Hematopoietic multipotent progenitor cell treated with erythropoietin and hydrocortisone succinate and interleukin-3 and kit ligand, for 17 days (in vitro differentiated cells): ENCODE measurements at regions not wholly inside any gene's neighbourhood (a gene's known extent, or its start where the extent isn't known, plus 50 kb on each side); places are given as distances from the start of the nearest gene placed in this dataset.

Experiments
- DNase-seq: peaks from one replicate; pipeline ENCODE4 v3.0.0-alpha.2; 2015; ENCODE audit warnings: low spot score

DNA sequence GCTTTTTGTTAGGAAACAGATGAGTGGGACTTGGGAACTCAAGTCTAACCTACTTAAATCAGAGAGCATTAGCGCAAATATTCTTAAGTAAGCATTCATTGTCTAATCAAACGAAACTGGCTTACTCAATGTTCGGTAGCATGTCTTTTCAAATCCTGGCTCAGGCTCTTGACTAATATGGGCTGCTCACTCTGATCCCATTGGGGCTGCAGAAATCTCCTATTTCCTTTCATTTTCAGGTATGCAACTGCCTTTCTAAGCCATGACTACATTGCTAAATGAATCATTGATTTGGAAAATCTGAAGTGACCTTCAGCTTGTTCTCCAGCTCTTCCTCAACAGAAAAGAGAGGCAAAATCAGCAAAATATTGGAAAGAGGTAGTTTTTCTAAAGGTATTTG is 2084.4 kb upstream of the PIK3C3 start:
- no peak for DNase-seq

GRCh38 chr18:39863916-39864315 is 2091.1 kb upstream of the PIK3C3 start:
- no peak for DNase-seq

- DNase-seq = no peak
These were observed 2092.7 kb upstream of the PIK3C3 start for GRCh38 chr18:39862341-39862740.

GRCh38 chr18:39854291-39854690 is 2100.7 kb upstream of the PIK3C3 start:
- no peak for DNase-seq

DNA sequence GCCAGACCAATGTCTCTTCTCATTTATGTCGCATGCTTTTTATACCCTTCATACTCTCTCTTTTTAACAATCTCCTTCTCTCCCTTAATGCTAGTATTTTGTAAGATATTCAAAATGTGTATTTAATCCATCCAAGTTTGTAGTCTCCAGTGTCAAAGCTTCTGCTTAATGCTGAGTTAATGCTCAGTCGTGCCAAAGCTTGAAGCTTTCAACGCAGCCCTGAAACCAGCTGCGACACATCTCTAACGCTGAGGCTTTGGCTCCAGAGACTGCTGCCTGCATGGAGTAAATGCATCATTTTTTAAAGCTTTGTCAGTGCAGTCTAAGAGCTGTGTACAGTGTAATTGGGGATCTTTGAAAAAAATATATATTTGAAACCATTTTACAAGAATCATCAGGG is 2108.8 kb upstream of the PIK3C3 start:
- no peak for DNase-seq

DNA sequence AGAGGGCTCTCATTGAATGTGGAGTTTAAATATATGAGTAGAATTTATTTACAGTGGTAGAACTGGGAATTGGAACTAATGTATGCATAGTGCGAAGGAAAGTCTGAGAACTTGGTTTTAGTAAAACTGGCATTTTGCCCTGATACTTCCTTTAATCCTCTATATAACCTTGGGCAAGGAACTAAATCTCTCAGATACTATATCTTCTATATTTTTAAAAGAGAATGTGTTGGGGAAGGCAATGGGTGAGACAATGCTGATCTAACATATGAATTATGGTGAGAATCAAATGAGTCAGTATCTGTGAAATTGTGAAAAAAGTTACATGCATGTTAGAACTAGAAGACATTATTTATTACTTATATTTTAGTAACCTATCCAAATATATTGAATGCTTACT is 2109.4 kb upstream of the PIK3C3 start:
- no peak for DNase-seq

GRCh38 chr18:39845106-39845505 is 2109.9 kb upstream of the PIK3C3 start:
- DNase-seq = no peak

GRCh38 chr18:39843546-39843945 is 2111.5 kb upstream of the PIK3C3 start:
- no peak for DNase-seq

DNA sequence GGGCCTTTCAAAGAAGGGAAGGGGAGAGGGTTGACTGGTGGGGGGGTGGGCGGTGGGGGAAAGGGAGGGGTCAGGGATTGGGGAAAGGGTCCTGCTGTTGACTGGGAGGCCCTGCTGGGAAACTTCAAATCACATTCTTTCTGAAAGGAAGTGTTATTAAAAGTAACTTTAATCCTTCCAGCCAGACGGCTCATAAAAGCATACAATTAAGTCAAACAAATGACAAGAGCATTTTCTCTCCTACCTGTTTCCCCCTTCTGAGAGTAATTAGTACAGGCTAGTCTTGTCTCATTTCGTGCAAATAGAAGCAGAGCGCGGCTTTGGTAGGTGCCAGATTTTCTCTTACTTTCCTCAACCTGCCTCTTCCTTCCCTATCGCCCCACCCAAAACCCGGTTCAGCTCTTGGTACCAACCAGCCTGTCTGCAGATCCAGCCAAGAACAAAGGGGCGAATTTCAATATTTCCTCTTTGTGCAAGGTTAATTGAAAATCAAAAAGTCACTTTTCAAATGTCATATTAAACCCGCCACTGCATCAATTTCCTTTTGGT is 2112.6 kb upstream of the PIK3C3 start:
- no peak for DNase-seq

GRCh38 chr18:39841482-39842365 is 2113.3 kb upstream of the PIK3C3 start:
- no peak for DNase-seq

DNA sequence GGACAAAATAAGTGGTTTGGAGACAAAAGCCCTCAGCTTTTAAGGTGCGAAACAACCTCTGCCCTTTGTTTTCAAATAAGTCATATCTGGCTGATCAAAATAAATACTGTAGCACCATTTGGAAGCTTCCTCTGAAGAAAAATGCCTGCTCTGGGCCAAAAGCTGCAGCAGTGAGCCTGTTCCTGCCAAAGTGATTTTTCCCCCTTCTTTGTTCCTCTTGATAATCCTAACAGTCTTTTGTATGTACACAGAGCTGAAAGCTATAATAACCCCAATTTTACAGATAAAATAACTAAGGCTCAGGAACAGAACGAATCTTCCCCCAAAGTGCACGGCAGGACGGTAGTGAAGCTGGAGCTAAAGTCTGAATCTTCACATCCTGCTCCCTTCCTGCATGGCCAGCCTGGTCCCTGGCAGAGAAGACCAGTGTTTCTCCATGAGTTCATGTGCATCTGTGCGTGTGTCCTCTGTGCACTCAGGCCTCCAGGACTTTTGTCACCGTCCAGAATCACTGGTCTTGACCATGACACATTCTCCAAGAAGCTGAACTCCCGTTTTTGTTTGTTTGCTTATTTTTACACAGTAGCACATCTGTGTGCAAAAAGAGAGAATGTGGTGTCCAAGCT is 2114.1 kb upstream of the PIK3C3 start:
- no peak for DNase-seq

- no peak for DNase-seq
These were observed 2114.6 kb upstream of the PIK3C3 start for GRCh38 chr18:39840406-39840805.

DNA sequence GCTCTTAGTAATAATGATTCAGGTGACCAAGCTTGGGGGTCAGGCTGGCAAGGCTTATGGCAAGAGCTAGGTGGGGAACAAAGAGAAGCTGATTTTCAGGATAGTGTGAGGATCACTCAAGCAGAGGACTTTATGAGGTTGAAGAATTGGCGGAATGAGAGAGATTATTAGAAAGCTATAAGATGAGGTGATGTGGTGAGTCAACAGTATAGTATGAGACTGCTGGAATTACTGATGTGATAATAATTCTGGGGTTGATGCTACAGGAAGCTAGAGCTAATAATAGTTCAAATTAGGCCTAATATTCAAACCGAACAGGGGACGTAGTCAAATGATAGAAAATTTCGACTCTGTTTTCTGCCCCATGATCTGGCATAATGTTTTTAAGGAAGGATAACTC is 2115.3 kb upstream of the PIK3C3 start:
- DNase-seq = no peak

DNA sequence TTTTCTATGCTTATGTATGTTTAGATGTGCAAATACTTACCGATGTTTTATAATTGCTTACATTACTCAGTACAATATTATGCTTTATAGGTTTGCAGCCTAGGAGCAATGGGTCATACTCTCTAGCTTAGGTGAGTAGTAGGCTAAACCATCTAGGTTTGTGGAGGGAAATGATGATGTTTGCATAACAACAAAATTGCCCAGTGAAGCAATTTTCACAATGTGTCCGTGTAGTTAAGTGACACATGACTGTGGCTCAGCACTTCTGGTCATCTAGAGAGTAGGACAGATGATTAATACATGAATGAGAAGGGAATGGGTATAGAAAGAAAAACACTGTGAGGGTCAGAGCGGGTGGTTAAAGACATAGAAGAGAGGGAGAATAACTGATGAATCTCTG is 2116.2 kb upstream of the PIK3C3 start:
- DNase-seq = no peak

- DNase-seq = no peak
These were observed 2119.6 kb upstream of the PIK3C3 start for GRCh38 chr18:39835303-39836030.

- DNase-seq = no peak
These were observed 2120.4 kb upstream of the PIK3C3 start for GRCh38 chr18:39834636-39835035.

DNA sequence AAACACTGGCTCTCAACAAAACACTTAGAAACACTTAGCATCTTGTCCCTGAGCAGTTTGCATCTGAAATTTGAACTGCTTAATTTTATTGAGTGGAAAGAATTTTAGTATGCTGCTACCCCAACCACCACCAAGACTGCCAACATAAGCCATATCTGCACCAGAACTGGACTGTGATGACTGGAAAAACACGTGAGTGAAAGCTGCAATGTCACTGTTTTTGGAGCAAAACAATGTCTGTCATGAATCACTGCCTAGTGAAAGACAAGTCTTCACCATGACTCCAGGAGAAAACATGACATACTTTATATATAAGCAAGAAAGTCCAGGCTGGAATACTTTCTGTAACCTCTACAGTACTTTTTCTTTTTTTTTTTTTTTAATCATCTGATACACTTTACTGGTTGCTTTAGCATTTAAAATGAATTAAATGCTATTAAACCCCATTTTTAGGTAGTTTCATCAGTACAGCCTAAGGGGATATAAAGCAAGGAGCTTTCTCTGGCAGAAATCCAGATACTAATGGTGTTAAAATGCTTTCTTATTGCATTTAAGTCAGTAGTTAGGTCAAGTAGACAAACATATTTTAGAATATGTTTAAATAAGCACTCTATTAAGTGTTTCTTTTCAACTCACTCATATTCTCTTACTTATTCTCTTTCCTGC is 2129.4 kb upstream of the PIK3C3 start:
- DNase-seq = no peak

DNA sequence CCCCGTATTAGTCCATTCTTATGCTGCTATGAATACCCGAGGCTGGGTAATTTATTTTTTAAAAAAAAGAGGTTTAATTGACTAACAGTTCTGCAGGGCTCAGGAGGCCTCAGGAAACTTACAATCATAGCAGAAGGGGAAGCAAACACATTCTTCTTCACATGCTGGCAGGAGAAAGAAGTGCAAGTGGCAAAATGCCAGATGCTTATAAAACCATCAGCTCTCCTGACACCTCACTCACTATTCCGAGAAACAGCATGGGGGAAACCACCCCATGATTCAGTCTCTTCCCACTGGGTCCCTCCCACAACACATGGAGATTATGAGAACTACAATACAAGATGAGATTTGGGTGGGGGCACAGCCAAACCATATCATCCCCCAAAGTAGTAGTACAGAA is 2148.5 kb upstream of the PIK3C3 start:
- no peak for DNase-seq

DNA sequence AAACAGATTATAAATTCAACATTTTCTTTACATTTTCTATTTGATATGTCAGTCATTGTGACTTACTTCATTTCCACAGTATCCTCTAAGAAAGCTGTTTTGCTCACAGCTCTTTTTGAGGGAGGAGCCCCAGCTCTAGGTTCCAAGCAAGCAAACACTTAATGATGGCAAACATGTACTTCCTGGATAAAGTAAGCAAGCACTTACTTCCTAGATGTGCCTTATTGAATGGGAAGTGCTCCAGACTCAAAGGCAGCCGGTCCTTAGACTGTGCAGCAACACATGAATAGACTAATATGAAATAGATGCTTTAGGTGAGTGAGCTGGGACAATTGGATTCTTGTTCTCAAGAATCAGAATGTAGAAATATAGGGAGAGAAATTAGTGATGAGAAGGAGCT is 2149.8 kb upstream of the PIK3C3 start:
- no peak for DNase-seq

DNA sequence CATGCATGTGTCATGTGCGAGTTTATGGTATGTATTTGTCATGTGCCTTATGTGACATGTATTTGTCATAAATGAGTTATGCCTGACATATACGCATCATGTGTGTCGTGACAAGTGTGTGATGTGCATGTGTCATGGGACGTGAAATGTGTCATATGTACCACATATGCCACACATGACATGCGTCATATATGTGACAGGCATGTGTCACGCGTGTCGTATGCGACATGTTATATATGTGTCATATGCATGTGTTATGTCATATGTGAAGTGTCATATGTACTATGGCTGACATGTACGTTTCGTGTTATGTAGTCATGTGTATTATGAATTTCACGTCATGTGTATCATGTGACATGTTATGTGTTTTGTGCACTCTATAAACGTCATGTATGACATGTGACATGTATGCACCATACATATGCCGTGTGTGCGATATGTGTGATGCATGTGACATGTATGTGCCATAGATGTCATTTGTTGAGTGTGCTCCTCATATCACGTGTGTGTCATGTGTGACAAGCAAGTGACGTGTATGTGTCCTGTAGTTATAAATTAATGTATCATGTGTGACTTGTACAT is 2152.3 kb upstream of the PIK3C3 start:
- DNase-seq = no peak

- no peak for DNase-seq
These were observed 2153.2 kb upstream of the PIK3C3 start for GRCh38 chr18:39801848-39802247.

- DNase-seq = no peak
These were observed 2154.0 kb upstream of the PIK3C3 start for GRCh38 chr18:39801010-39801409.
